Endothelial cell of umbilical vein (primary cell): ENCODE measurements at regions not wholly inside any gene's neighbourhood (a gene's known extent, or its start where the extent isn't known, plus 50 kb on each side); places are given as distances from the start of the nearest gene placed in this dataset.

Experiments used
- BruUV-seq: library from RNA; stranded (reverse); fragments of 400-500 nt; replicated peaks from 2 replicates; lab custom pipeline; 2021; lab: Mats Ljungman, UMichigan
- CTCF ChIA-PET: fragments of 300-600, 350-600 bp; sonication (Branson Sonifier 250); formaldehyde crosslinking; loops from one replicate; lab custom pipeline; 2021; ENCODE audit warnings: antibody characterized with exemption, inconsistent platforms; lab: Charles Lee
- POLR2A ChIA-PET: fragments of 300-600, 350-600 bp; sonication (Branson Sonifier 250); formaldehyde crosslinking; loops from one replicate; lab custom pipeline; 2021; ENCODE audit warnings: antibody characterized with exemption, inconsistent platforms; lab: Charles Lee
- DNase-seq: peaks from one replicate; pipeline ENCODE4 v3.0.0-alpha.2; 2011; ENCODE audit warnings: low read depth, low spot score
- FAIRE-seq: peaks from 2 replicates; lab custom pipeline; 2011; peaks lifted over from hg19 to GRCh38; lab: Jason Lieb, UNC
- H2AFZ ChIP-seq: 2 replicates; pipeline ENCODE4 v1.6.0; 2012; ENCODE audit warnings: low read depth, low read length, control low read depth, inconsistent platforms
- H3K27ac ChIP-seq: 2 replicates; pipeline ENCODE4 v1.5.1; 2011; ENCODE audit warnings: low read depth, mild to moderate bottlenecking, control low read depth, low read length, moderate library complexity; ENCODE audit not compliant: insufficient read depth
- H3K27me3 ChIP-seq, 2 experiments: 2 replicates each; pipeline versions ENCODE4 v1.6.0 to v1.6.1; 2011; ENCODE audit warnings: low read length in 2 of 2, mixed read lengths in 1 of 2; ENCODE audit not compliant: control insufficient read depth in 2 of 2, insufficient read depth in 2 of 2
- H3K36me3 ChIP-seq, 2 experiments: 2 replicates in 1 of 2; 3 replicates in 1 of 2; pipeline ENCODE4 v1.5.1; 2011; ENCODE audit warnings: low read length in 2 of 2, mild to moderate bottlenecking in 1 of 2, moderate library complexity in 1 of 2; ENCODE audit not compliant: control insufficient read depth in 2 of 2, insufficient read depth in 2 of 2; ENCODE audit errors: extremely low read depth in 1 of 2
- H3K4me1 ChIP-seq: 3 replicates; pipeline ENCODE4 v1.5.1; 2011; ENCODE audit warnings: mild to moderate bottlenecking, low read length; ENCODE audit not compliant: control insufficient read depth, insufficient read depth; ENCODE audit errors: extremely low read depth
- H3K4me2 ChIP-seq: 2 replicates; pipeline ENCODE4 v1.6.1; 2011; ENCODE audit warnings: low read length, control low read depth, mixed read lengths; ENCODE audit not compliant: insufficient read depth
- H3K4me3 ChIP-seq, 3 experiments: fragments of 200-600 bp in 1 of 3; sonication (generic), shearing (Covaris generic) in 1 of 3; replicated peaks in 1 of 3; 2 replicates each; pipeline ENCODE4 v1.5.1; 2011 to 2016; ENCODE audit warnings: control low read depth in 3 of 3, low read length in 3 of 3, mild to moderate bottlenecking in 2 of 3, inconsistent platforms in 1 of 3, low read depth in 1 of 3, moderate library complexity in 1 of 3; ENCODE audit not compliant: insufficient read depth in 1 of 3
- H3K79me2 ChIP-seq: 2 replicates; pipeline ENCODE4 v1.6.0; 2012; ENCODE audit warnings: low read length, inconsistent platforms; ENCODE audit not compliant: control insufficient read depth, insufficient read depth
- H3K9ac ChIP-seq: replicated peaks from 2 replicates; pipeline ENCODE3; 2011; ENCODE audit warnings: low read length, control low read depth; ENCODE audit not compliant: insufficient read depth; ENCODE audit errors: extremely low read depth
- H3K9me1 ChIP-seq: replicated peaks from 3 replicates; pipeline ENCODE4 v1.6.0; 2011; ENCODE audit warnings: mild to moderate bottlenecking, low read length; ENCODE audit not compliant: control insufficient read depth, insufficient read depth; ENCODE audit errors: extremely low read depth
- H3K9me3 ChIP-seq: replicated peaks from 2 replicates; pipeline ENCODE4 v1.5.1; 2012; ENCODE audit warnings: low read length, inconsistent platforms; ENCODE audit not compliant: control insufficient read depth, insufficient read depth
- H4K20me1 ChIP-seq: replicated peaks from 2 replicates; pipeline ENCODE3; 2011; ENCODE audit warnings: mild to moderate bottlenecking, low read length; ENCODE audit not compliant: control insufficient read depth, insufficient read depth; ENCODE audit errors: extremely low read depth
- CTCF ChIP-seq, 2 donors: IDR thresholded peaks; 1 replicate in 1 of 2; 2 replicates in 1 of 2; pipeline ENCODE4 v1.5.1; 2011; ENCODE audit warnings: low read length in 2 of 2, mild to moderate bottlenecking in 2 of 2, moderate library complexity in 2 of 2, control low read depth in 1 of 2, inconsistent platforms in 1 of 2, low read depth in 1 of 2; ENCODE audit not compliant: insufficient read depth in 1 of 2; ENCODE audit errors: extremely low read depth in 1 of 2
- EZH2 ChIP-seq: IDR thresholded peaks from 2 replicates; pipeline ENCODE4 v1.6.1; 2012; ENCODE audit warnings: borderline replicate concordance, low read depth, mild to moderate bottlenecking, moderate library complexity, low read length, inconsistent platforms; ENCODE audit not compliant: severe bottlenecking
- FOS ChIP-seq: IDR thresholded peaks from 2 replicates; pipeline ENCODE4 v1.6.1; 2011; ENCODE audit warnings: mild to moderate bottlenecking, low read length, moderate library complexity, borderline replicate concordance; ENCODE audit not compliant: insufficient read depth
- GATA2 ChIP-seq: IDR thresholded peaks from 2 replicates; pipeline ENCODE4 v1.7.0; 2011; ENCODE audit warnings: low read depth, mild to moderate bottlenecking, moderate library complexity, mixed read lengths, low read length; ENCODE audit not compliant: insufficient read length, insufficient read depth
- JUN ChIP-seq: IDR thresholded peaks from 2 replicates; pipeline ENCODE4 v1.6.1; 2011; ENCODE audit warnings: borderline replicate concordance, low read depth; ENCODE audit not compliant: insufficient read length, insufficient read depth
- MAX ChIP-seq: IDR thresholded peaks from 2 replicates; pipeline ENCODE4 v1.6.1; 2011; ENCODE audit not compliant: insufficient read depth, insufficient read length
- MYC ChIP-seq: IDR thresholded peaks from one replicate; pipeline ENCODE4 v1.6.1; 2011; ENCODE audit warnings: mild to moderate bottlenecking, low read depth, low read length
- POLR2A ChIP-seq: IDR thresholded peaks from 2 replicates; pipeline ENCODE4 v1.6.1; 2012; ENCODE audit warnings: low read depth, mild to moderate bottlenecking, control low read depth, low read length
- POLR2AphosphoS5 ChIP-seq: IDR thresholded peaks from 2 replicates; pipeline ENCODE4 v1.6.1; 2012; ENCODE audit warnings: low read depth, mild to moderate bottlenecking, control low read depth, low read length, moderate library complexity; ENCODE audit not compliant: insufficient read depth
- dilution Hi-C: fragments of 300-500 bp; cut with MboI; formaldehyde crosslinking; loops from one replicate; pipeline ENCODE4 v1.15.0; 2019; ENCODE audit warnings: low sequenced_read_pairs; ENCODE audit not compliant: extremely low pct_ligation_motif_present
- intact Hi-C: fragments of 100-400 bp; cut with micrococcal nuclease; formaldehyde crosslinking; loops from one replicate; pipeline ENCODE4 v1.10.0; 2022

DNA sequence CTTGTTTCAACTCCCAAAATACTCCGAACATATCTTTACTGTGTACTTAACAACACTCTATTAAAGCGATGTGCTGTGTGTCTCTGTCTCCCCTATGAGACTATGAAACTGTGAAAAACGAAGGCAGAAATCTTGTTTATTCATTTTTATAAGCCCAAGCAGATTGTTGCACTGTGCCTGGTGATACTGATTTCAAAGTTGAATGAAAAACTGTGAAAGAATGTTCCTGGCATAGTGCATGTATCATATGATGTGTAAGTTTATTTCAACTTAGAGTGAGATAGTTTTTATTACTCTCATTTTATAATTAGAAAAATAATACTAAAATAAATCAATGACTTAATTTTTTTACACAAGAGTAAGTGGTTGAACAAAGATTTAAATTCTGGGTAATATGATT is 471.9 kb upstream of the PCDH15 start:
- H3K9me3 ChIP-seq = no peaks in the 10 kb centered on the region
- H3K4me3 ChIP-seq = no peak overlapping the region
- no peaks in the 10 kb centered on the region for H3K36me3 ChIP-seq
- no peak for DNase-seq
- no peak overlapping the region for H3K9ac ChIP-seq
- dilution Hi-C loops (no loop called here), intact Hi-C loops (no loop called here)
- no peaks in the 10 kb centered on the region for H3K27me3 ChIP-seq
- no peak overlapping the region for H3K27ac ChIP-seq
- no TSS peak for BruUV-seq
- H3K4me2 ChIP-seq = no peak overlapping the region
- H3K79me2 ChIP-seq = no peaks in the 10 kb centered on the region
- ChIA-PET POLR2A (no interaction called here), CTCF (interaction anchor here (2.6 kb wide), 1 partner anchor 9 kb away, joined by 5 read pairs; no protein-coding TSS in a partner anchor)
- TF ChIP-seq POLR2AphosphoS5 (no peak), FOS (no peak), GATA2 (no peak), MAX (no peak), MYC (no peak), POLR2A (no peak), JUN (no peak), EZH2 (no peak), CTCF (IDR thresholded peaks at IDR 0.05; ENCODE audit: extremely low read depth in 1 of 2, insufficient read depth in 1 of 2, low read depth in 1 of 2, low read length in 2 of 2) (no peak)
- H3K4me1 ChIP-seq = no peaks in the 10 kb centered on the region
- no peak overlapping the region for H2AFZ ChIP-seq
- no peak for FAIRE-seq
- H3K9me1 ChIP-seq = peaks cover 2% of the 10 kb centered on the region
- H4K20me1 ChIP-seq = no peaks in the 10 kb centered on the region
